Stimulated activated CD8-positive, alpha-beta memory T cell treated with anti-CD3 and anti-CD28 coated beads, Interleukin-2, amount 100 ng/mL, for 48 hours (primary cell): ENCODE measurements at regions not wholly inside any gene's neighbourhood (a gene's known extent, or its start where the extent isn't known, plus 50 kb on each side); places are given as distances from the start of the nearest gene placed in this dataset.
"Not testable (repeated sequence)": the region's sequence is repeated elsewhere in the genome, so short reads cannot be mapped to it uniquely, and the experiment has no call there.

Experiments
- DNase-seq, 2 donors: peaks; one replicate each; pipeline ENCODE4 v3.0.0-alpha.2; 2020; ENCODE audit warnings: low read depth in 2 of 2

- no peak for DNase-seq
Observed at GRCh38 chr3:182136008-182136910, 424.5 kb downstream of the SOX2 start.

DNA sequence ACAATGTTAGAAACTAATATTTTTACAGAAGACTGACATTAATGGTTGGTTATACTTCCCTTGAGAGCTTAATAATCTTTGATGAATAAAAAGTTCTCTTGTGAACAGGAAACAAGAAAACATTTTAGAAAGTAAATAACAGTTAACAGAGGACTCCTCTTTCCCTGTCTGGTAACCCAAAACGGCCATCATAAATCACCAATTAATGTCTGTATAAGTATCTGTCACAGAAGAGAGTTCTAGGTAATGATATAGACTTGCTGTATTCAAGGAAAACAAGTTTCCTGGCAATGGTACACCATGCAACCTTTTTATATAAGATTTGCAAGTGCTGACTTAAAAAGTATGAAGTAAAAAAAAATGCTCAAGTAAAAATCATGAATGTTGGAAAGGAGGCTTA, 426.7 kb downstream of the SOX2 start:
- DNase-seq, result no peak

GRCh38 chr3:182139627-182140357, 428.1 kb downstream of the SOX2 start:
- DNase-seq, result no peak

- DNase-seq, result no peak
Observed at GRCh38 chr3:182142928-182143327, 431.2 kb downstream of the SOX2 start.

DNA sequence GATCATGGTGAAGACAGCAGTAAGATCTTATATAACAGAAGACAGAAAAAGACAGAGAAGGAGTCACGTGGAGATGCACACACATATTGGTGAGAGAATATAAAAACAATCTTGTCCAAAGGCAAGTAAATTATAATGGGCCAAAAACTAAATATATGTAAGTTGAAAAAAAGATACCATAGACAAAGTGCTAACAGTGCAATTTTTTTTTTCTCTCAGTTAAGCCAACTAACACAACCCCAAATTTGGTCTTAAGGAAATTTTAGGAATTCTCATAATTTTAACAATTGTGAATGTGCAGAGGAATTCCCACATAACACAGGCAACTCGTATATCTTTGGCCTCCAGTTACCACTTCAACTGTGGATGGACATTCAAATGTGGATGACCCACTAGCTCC, 432.2 kb downstream of the SOX2 start:
- no peak for DNase-seq

DNA sequence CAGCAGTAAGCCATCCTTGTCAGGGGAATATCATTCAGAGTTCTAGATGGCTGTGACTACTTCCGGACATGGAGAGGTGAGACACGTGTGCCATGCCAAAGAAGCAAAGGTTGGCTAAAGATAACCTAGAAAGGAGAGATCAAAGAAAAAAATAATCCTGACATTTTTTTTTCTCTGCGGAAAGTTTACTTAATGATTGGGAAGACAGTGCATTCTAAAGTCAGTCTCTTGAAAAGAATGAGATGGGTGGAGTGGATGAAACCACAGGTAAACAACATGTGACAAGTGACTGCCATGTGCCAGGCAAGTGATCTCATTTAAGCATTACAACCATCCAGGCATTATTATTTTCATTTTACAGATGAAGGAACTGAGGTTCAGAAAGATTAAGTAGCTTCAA, 436.6 kb downstream of the SOX2 start:
- no peak for DNase-seq

GRCh38 chr3:182149594-182149993, 437.9 kb downstream of the SOX2 start:
- no peak for DNase-seq

DNA sequence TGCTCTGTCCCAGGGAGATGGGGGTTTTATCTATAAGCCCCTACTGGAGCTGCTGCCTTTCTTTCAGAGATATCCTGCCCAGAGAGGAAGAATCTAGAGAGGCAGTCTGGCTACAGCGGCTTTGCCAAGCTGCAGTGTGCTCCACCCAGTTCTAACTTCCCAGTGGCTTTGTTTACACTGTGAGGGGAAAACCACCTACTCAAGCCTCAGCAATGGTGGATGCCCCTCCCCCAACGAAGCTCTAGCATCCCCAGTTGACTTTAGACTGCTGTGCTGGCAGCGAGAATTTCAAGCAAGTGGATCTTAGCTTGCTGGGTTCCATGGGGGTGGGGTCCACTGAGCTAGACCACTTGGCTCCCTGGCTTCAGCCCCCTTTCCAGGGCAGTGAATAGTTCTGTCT, 444.6 kb downstream of the SOX2 start:
- not testable (repeated sequence) for DNase-seq

DNA sequence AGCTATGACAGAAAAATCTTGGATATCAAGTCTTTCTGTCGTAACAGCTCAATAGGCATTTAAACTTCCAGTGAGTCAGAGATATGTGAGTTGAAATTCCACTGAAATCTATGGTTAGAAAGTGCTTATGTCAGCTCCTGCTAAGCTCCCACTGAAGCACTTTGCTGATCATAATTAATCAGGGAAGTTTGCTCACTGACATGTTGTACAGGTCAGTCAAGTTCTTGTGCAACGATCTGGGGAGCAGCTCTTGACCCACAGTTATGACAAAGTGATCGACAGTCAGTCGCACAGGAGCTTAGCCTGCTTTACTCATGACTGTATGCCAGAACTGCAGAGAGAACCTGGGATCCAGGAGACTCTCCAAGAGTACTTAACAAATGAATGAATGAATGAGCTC, 453.5 kb downstream of the SOX2 start:
- DNase-seq, result no peak

GRCh38 chr3:182172534-182172933, 460.8 kb downstream of the SOX2 start:
- no peak for DNase-seq

GRCh38 chr3:182178488-182179200, 466.9 kb downstream of the SOX2 start:
- no peak for DNase-seq

GRCh38 chr3:182179631-182180030, 467.9 kb downstream of the SOX2 start:
- no peak for DNase-seq

- DNase-seq, result no peak
Observed at GRCh38 chr3:182180654-182181385, 469.1 kb downstream of the SOX2 start.

GRCh38 chr3:182182531-182182968, 470.8 kb downstream of the SOX2 start:
- no peak for DNase-seq

DNA sequence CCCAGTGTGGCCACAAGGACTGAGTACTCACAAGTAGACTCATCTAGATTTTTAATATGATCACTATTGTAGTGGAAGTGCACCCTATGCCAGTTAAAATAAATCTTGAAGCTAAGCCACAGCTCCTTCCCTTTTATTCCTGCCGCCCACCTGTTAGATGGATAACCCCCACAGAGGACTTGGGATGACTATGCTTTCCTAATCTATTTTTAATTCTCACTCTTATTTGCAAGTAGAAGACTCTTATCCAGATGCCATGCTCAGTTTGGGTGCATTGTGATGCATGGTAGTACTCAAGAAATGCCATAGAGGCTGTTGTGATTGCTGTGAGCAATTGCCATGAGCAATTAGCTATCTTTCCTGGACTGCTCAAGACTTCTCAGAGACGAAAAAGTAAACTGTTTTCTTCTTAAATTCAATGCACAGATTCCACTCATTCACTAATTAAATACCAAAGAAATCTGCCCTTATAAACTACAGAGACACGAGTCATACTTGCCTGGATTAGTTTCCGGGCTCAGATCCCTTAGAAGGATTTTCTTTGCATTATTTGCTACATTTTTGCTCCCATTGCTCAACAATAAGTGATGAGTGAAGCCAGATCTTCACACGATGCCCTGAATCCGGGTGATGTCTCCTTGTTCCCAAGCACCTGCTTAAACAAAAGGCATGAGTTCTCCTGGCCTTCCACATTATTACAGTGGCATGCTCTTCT, 472.1 kb downstream of the SOX2 start:
- no peak for DNase-seq

DNA sequence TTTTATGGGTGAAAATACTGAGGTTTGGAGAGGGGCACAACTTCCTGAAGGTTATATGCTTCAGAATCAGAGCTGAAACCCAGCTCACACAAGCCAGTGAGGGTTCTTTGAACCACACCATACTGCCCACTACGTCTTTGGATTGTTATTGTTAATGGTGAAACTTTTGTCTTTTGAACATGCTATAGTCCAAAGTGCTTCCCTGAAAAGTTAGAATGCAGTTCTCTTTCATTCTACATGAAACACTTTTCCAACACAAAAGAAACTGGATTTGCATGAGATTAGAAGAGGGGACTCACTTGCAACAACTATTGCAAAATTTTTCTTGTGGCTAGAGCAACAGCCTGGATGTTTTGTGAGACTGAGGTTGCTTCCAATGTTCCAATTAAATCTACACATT, 473.6 kb downstream of the SOX2 start:
- DNase-seq, result no peak

GRCh38 chr3:182190056-182190455, 478.3 kb downstream of the SOX2 start:
- no peak for DNase-seq

DNA sequence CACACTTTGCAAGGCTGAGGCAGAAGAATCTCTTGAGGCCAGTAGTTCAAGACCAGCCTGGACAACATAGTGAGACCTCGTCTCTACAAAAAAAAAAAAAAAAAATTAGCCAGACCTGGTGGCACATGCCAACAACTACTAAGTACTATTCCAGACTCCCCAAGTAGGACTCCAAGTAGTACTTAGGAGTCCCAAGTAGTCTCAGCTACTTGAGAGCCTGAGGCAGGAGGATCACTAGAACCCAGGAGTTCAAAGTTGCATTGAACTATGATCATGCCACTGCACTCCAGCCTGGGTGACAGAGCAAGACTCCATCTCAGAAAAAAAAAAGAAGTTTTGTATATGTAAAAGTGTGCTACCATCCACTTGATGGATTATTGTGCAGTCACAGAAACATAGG, 486.6 kb downstream of the SOX2 start:
- DNase-seq, result no peak

DNA sequence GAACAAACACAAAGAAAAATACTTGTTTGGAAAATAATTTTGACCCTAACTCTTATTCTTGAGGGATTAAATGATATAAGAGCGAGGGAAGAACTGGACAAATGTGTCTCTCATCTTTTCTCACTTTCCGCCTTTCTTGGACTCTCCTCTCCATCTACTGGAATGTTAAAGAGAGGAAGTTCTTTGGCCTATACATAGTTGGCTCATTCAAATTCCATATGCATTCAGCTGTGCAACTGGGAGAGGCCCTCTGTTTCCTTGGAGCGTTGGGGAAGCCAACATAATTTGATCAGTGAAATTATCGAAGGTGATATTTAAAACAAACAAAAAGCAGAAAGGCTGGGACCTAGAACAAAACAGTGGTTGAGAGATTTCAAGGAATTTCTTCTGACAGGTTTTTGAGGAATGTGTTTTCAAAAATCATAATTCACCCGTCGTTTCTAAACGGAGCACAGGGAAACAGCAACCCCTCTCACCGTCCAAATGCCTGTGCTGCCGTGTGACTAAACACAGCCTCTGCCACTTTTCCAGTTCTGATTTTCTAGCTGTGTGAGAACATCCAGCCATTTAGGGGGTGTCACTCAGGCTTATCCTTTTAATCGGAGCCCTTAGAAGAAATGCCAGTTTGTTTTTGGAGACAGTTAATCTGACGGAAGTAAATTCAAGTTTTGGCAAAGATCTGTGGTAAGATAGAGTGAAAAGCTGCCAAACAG, 489.9 kb downstream of the SOX2 start:
- no peak for DNase-seq

- DNase-seq, result no peak
Observed at GRCh38 chr3:182212479-182213076, 500.9 kb downstream of the SOX2 start.
